GM12878 (cell line): ENCODE measurements at regions not wholly inside any gene's neighbourhood (a gene's known extent, or its start where the extent isn't known, plus 50 kb on each side); places are given as distances from the start of the nearest gene placed in this dataset.

Source experiments
- ATAC-seq: fragments of 200-7000 bp; cut with Tn5 transposase; 3 replicates; pipeline ENCODE4 v1.9.1; 2020; ENCODE audit warnings: mild to moderate bottlenecking, moderate library complexity
- BruUV-seq: library from RNA; stranded (reverse); fragments of 400-500 nt; replicated peaks from 2 replicates; lab custom pipeline; 2021; lab: Mats Ljungman, UMichigan
- CTCF ChIA-PET: fragments of 300-600 bp; sonication (Branson Sonifier 250); formaldehyde crosslinking; extraction: SDS; loops from one replicate; lab custom pipeline; 2021; ENCODE audit warnings: inconsistent platforms; lab: Yijun Ruan, JAX
- POLR2A ChIA-PET: fragments of 350-600 bp; formaldehyde crosslinking; extraction: SDS; loops from one replicate; lab custom pipeline; 2021; ENCODE audit warnings: inconsistent platforms; lab: Charles Lee
- RAD21 ChIA-PET: fragments of 300-600 bp; sonication (Branson Sonifier 250); formaldehyde crosslinking; loops from one replicate; lab custom pipeline; 2023; ENCODE audit warnings: antibody characterized with exemption; ENCODE audit not compliant: unreplicated experiment; lab: Charles Lee
- SMC1A ChIA-PET: fragments of 300-600 bp; sonication (Branson Sonifier 250); formaldehyde crosslinking; loops from one replicate; lab custom pipeline; 2023; ENCODE audit not compliant: unreplicated experiment, uncharacterized antibody; lab: Charles Lee
- DNase-seq: peaks from one replicate; pipeline ENCODE4 v3.0.0-alpha.2; 2011; ENCODE audit warnings: low read depth, low spot score
- FAIRE-seq: peaks from 3 replicates; lab custom pipeline; 2011; peaks lifted over from hg19 to GRCh38; lab: Jason Lieb, UNC
- H2AFZ ChIP-seq: 2 replicates; pipeline ENCODE4 v1.6.0; 2011; ENCODE audit warnings: low read depth, low read length, control low read depth; ENCODE audit not compliant: control insufficient read depth
- H3K27ac ChIP-seq: 2 replicates; pipeline ENCODE4 v1.5.1; 2011; ENCODE audit warnings: control low read depth; ENCODE audit not compliant: control insufficient read depth, insufficient read depth
- H3K27me3 ChIP-seq, 2 experiments: replicated peaks in 1 of 2; 2 replicates each; pipeline versions ENCODE4 v1.6.0 to v1.6.1; 2011; ENCODE audit warnings: low read length in 1 of 2; ENCODE audit not compliant: control insufficient read depth in 2 of 2, insufficient read depth in 2 of 2
- H3K36me3 ChIP-seq, 2 experiments: 2 replicates each; pipeline ENCODE4 v1.5.1; 2011; ENCODE audit warnings: low read length in 1 of 2; ENCODE audit not compliant: control insufficient read depth in 2 of 2, insufficient read depth in 2 of 2
- H3K4me1 ChIP-seq: 2 replicates; pipeline ENCODE4 v1.6.1; 2011; ENCODE audit warnings: mild to moderate bottlenecking, low read length, moderate library complexity, mixed read lengths; ENCODE audit not compliant: control insufficient read depth, insufficient read depth
- H3K4me2 ChIP-seq: 2 replicates; pipeline ENCODE4 v1.6.0; 2011; ENCODE audit warnings: control low read depth; ENCODE audit not compliant: control insufficient read depth, insufficient read depth
- H3K4me3 ChIP-seq: fragments of 200-600 bp; sonication (generic); 2 replicates; pipeline ENCODE4 v1.5.1; 2016
- H3K79me2 ChIP-seq: 2 replicates; pipeline ENCODE4 v1.6.0; 2011; ENCODE audit warnings: low read length; ENCODE audit not compliant: control insufficient read depth, insufficient read depth
- H3K9ac ChIP-seq: 2 replicates; pipeline ENCODE4 v1.8.0; 2011; ENCODE audit warnings: low read length, control low read depth, mixed read lengths; ENCODE audit not compliant: control insufficient read depth, insufficient read depth
- H3K9me3 ChIP-seq: replicated peaks from 3 replicates; pipeline ENCODE4 v1.5.1; 2011; ENCODE audit warnings: mild to moderate bottlenecking, low read length; ENCODE audit not compliant: control insufficient read depth, insufficient read depth
- H4K20me1 ChIP-seq: 2 replicates; pipeline ENCODE4 v1.6.0; 2011; ENCODE audit not compliant: control insufficient read depth, insufficient read depth
- E2F4 ChIP-seq: IDR thresholded peaks from 2 replicates; pipeline ENCODE4 v1.6.1; 2012; ENCODE audit warnings: low read depth, low read length, improper control_type of control experiment
- MYB ChIP-seq: fragments of 150-350 bp; IDR thresholded peaks from 2 replicates; pipeline ENCODE4 v1.6.1; 2014; ENCODE audit warnings: mild to moderate bottlenecking, low read depth, low read length, borderline replicate concordance
- WGBS: methylation state at CpG from one replicate; pipeline ENCODE4 v1.1.6; 2016; ENCODE audit warnings: low lambda C conversion rate; ENCODE audit not compliant: insufficient replicate concordance, insufficient coverage; ENCODE audit errors: missing lambda C conversion rate; 5-methylcytosine and 5-hydroxymethylcytosine counted together
- in situ Hi-C: fragments of 300-500 bp; cut with MboI; formaldehyde crosslinking; loops from 9 replicates; pipeline ENCODE4 v1.14.3; 2018; ENCODE audit warnings: mixed read lengths
- intact Hi-C: fragments of 100-400 bp; cut with micrococcal nuclease; formaldehyde crosslinking; loops from one replicate; pipeline ENCODE4 v1.14.2; 2022; ENCODE audit not compliant: unreplicated experiment

- TF ChIP-seq MYB (no peak), E2F4 (no peak)
Observed at GRCh38 chr2:105645938-105646773, 98.6 kb upstream of the NCK2 start (continued).

GRCh38 chr2:105645031-105645937 is 99.4 kb upstream of the NCK2 start:
- Histone ChIP-seq H3K4me2 (no peak overlapping the region), H3K9ac (no peak overlapping the region), H4K20me1 (no peaks in the 10 kb centered on the region), H3K27ac (no peak overlapping the region), H3K4me1 (no peaks in the 10 kb centered on the region), H3K9me3 (no peaks in the 10 kb centered on the region)
- CTCF ChIA-PET = no interaction called here
- ATAC-seq = no peak
- POLR2A ChIA-PET = no interaction called here
- intact Hi-C loops (no loop called here), in situ Hi-C loops (no loop called here)
- no peak for TF ChIP-seq E2F4
- TF ChIP-seq, all 136 proteins: peak for 0
- DNase-seq (no peak), FAIRE-seq (no peak)
- BruUV-seq = no TSS peak
- H3K4me3 ChIP-seq = no peak overlapping the region
- RAD21 ChIA-PET = no interaction called here
- H3K27me3 ChIP-seq = no peaks in the 10 kb centered on the region
- no peaks in the 10 kb centered on the region for H3K79me2 ChIP-seq
- SMC1A ChIA-PET = no interaction called here
- no peak overlapping the region for H2AFZ ChIP-seq
- no peaks in the 10 kb centered on the region for H3K36me3 ChIP-seq
- WGBS = 38% methylated on average over 18 of the region's 18 CpGs
